KBM-7 (cell line): ENCODE measurements at regions not wholly inside any gene's neighbourhood (a gene's known extent, or its start where the extent isn't known, plus 50 kb on each side); places are given as distances from the start of the nearest gene placed in this dataset.

ENCODE experiments used
- DNase-seq: peaks from one replicate; pipeline ENCODE4 v3.0.0-alpha.2; 2015
- in situ Hi-C: fragments of 300-500 bp; cut with MboI; formaldehyde crosslinking; loops from 2 replicates; pipeline ENCODE4 v1.14.3; 2020; ENCODE audit warnings: low sequenced_read_pairs, low pct_unique_long_range_greater_than_20kb, mixed read lengths

DNA sequence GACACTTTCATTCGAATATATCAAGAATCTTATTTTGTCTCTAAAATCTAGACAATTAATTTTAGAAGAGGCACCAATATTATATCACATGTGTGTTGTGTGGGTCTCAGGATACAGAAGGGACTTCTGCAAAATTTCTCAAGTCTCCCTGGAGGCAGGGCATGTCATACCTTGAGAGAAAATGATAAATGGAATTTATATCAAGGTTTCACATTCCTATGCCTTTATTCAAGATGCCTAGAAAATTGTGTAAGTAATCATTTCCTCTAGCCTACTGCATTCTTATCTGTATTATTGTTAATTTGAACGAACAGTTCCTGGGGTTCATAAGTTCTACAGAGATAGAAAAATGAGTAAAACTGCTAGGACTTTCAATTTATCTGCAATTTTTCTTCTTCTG is 1247.9 kb downstream of the GRIK2 start:
- in situ Hi-C loops: no loop called here
- no peak for DNase-seq

DNA sequence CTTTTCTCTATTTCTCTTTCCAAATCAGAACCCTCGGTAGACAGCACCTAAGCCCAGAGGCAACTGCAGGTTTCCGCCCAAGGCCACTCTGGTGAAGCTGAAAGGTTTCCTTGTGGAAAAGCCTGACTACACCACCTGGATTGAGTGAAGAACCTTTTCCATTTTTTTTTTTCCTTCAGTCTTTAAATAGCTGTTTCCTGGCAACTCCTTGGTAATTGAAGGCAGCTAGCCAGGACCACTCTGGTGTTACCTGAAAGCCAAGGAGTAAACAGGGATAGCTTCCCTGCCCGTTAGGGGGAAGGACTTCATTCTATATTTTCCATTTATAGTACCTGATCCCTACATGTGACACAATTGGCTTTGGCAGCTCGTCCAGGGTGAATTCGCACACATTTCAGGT is 1238.4 kb downstream of the GRIK2 start:
- no peak for DNase-seq
- in situ Hi-C loops: no loop called here

DNA sequence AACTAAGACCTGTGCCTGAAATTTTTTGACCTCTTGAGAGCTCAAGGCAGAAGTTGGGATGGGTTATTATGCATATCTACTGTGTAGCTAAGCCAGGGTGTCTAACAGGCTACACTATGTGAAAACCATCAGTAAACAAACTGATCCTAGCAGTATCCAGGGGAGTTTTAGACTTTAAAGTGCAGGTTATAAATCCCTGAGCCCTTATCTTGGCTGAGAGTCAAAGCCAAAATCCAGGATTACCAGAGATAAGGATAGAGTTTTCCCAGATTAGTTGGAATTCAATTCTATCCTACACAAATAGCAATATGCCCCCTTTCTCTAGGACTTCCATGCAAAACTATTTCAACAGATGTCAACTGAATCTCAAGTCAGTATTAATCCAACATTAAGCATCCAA is 1229.7 kb downstream of the GRIK2 start:
- no peak for DNase-seq
- in situ Hi-C loops: no loop called here

DNA sequence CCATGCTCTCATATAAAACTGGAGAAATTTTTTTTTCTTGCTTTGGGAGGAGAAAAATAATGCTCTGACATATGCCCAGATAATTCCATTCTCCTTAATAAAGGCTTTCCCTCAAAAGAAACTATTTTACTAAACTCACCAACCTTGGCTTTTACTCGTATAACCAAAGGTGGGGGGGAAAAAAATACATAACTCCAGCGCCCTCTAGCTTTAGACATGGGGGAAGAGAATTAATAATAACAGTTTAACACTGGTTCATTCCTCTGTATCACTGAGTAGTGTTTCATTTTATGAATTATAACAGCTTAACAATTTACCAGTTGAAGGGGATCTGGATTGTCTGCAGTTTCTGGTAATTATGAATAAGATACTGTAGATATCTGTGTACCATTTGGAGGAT is 1226.1 kb downstream of the GRIK2 start:
- DNase-seq: peak; percentile 33
- in situ Hi-C loops: no loop called here

DNA sequence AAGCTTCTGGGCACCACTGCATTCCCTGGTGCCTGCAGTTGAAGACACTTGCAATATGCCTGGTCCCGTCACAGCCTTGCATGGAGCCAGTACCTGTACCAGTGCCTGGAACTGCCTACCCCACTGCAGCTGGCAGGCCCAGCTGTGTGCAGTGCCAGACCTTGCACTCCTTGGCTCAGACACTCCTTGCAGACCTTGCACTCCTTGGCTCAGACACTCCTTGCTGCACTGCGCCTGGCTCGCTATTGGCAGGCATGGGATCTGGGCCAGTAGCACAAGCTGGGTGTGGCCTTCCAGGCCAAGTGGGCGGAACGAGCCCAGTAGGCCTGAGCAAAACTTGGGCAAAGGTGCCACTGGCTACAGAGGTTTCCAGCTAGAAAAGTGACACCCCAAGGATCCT is 1189.1 kb downstream of the GRIK2 start:
- in situ Hi-C loops: no loop called here
- no peak for DNase-seq

DNA sequence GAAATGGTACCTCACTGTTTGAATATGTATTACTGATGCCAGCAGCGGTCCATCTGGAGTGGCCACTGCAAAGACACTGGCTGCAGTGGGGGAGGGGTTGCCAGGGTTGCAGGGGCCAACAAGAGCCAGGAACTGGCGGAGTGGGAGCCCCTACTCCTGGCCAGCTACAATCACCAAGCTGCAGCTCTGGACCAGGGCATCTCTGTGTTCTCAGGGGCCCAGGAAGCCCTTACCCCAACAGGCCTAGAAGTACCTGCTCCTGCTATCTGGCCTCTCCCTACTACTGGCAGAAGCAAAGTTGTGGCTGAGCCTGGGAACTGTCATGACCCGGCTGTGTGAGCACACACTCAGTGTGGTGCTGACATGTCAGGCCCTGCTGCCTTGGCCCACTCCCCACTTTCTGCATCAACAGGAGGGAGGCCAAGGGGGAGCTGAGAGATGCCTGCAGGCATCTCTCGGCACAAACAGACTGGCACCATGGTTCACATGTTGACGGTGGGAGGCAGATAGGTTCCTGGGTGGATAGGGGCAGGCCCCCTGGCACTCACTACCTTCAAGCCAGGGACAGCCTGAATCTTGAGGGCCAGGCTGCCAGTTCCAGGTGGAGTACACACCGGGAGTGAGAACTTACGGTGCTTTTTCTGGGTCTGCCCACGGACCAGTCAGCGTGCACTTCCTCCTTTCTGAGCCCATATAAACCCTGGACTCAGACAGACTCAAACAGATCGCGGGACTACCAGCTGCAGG is 1188.0 kb downstream of the GRIK2 start:
- in situ Hi-C loops: no loop called here
- DNase-seq: no peak

DNA sequence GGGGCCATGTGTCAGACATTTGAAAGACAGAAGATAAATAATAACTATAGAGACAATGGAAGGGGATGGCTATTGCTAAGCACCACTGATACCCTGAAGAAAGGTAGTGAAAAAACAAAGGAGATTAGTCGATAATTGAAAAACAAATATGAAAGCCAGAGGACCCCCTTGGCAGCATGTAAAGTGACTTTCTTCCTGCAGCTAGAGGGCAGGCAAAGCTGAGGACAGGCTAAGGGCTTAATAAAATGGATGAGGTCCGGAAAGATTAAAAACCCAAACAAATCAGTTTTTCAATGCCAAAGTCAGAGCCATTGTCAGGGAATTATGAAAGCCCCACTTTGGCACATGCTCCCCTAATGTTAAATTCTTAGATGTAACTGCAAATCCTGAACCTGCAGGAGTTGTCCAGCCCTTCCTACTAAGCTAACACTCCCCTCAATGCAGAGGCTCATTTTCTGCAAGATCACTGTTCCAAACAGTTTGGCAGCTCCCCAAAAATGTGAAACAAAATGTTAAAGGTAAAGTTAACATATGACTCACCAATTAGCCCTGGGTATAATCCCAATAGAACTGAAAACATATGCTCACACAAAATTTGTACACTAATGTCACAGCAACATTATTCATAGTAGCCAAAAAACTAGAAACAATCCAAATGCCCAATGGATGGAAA is 1177.9 kb downstream of the GRIK2 start:
- no peak for DNase-seq
- in situ Hi-C loops: no loop called here

DNA sequence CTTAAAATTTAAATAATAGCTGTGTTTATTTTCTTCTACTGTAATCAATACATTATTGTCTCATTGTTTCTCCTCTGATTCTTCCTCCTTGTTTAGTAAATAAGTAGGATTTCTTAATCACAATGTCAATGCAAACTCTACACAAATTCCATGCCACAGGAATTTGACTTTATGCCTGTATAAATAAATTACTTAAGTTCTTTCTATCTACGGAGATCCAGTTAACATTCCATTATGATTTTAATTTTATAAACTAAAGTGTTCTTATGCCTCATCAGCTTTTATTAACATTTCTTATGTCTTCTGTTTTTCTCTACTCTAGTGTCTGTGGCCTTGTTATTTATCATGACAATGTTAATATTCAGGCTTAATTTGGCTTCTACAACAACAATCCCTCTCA is 1169.2 kb downstream of the GRIK2 start:
- in situ Hi-C loops: no loop called here
- no peak for DNase-seq

DNA sequence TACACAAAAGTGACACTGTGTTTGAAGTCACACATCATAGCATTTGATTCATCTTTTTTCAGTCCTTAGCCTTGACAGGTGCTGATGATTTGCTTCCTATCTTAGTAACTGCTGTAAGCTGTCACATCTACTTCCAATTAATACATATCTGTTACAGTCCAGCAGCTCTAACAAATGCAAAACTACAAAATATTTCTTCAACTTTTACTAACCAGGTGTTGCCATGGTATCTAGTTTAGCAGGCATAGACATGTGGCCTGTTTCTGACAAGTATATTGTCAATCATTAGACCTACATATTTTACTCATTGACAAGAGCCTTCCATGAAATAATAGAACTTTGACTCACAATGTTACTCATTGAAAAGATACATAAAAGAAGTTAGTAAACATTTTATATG is 1159.7 kb downstream of the GRIK2 start:
- DNase-seq: no peak
- in situ Hi-C loops: no loop called here

DNA sequence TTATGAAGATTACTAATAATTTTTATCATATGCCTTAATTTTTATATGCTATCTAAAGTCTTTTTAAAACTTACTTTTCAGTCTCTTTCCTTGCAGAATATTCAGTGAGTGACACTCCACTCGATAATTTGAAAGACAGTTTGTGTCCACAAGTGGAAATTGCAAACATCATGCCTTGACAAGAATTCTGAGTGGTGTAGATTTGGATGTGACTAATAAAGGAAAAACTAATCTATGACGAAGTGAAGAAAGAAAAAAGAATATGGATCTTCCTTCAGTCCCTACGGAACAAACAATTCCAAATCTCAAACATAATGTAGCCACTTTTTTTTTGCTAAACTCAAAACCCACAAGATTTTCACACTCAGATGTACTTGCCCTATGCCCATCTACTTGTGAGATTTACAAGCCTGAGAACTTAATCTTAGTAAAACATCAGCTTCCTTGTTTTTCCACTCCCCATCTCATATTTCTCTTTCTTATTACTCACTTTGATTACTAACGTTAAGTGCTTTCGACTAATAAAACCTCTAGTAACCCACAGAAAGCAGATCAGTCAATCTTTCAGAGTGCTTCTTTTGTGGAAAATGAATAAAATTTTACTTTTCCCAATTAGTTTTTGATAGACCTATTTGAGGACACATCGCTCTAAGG is 1155.8 kb downstream of the GRIK2 start:
- DNase-seq: no peak
- in situ Hi-C loops: no loop called here

DNA sequence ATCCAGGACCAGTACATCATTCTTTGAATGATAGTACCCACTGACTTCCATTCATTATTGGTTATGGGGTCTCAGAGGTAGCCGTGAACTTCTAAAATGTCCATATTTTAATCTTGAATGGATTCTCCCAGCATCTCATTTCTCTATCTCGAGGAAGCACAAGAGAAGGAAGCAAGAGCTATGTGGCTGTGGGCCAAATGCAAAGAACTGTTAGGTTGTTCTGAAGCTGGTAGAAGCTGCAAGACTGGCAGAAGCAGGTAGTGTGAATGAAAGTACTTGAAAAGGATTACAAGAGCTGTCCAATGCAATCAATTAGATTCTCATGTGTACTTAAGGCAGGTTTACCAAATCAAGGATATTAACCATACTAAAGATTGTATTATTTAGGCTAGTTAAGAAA is 1131.8 kb downstream of the GRIK2 start:
- DNase-seq: no peak
- in situ Hi-C loops: no loop called here

DNA sequence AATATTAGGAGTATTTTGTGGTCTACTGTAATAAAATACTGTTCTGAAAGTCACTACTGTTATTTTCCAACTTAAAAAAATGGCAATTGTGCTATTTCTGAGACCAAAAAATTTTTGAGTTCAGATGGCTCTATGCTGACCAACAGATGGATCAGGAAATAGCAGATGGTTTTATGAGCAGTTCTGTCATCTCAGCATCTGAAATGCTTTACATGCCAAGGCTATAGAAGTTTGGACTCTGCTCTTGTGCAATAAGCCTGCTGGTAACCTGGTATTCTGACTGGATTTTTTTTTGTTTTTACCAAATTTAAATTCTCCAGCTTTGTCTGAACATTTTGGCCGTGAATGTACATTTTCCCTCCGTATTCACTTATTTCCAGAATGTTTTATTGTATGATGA is 1127.5 kb downstream of the GRIK2 start:
- in situ Hi-C loops: no loop called here
- DNase-seq: no peak

DNA sequence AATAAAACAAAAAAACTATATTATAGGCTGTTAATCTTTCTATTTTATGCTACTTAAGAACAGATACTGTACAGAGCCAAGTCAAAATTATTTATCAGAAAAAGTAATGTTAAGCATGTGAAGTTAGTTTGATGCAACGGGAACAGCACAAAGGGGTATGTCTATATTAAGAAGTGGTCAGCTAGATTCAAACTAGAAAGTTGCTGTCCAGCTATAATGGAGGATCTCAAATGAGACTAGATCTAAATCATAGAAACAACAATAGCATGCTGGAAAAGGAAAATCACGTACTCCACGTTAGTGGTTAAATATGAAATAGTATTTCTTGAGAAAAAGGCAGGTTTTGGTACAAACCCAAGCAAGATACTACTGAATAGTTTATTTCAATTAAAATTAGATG is 1124.0 kb downstream of the GRIK2 start:
- in situ Hi-C loops: no loop called here

DNA sequence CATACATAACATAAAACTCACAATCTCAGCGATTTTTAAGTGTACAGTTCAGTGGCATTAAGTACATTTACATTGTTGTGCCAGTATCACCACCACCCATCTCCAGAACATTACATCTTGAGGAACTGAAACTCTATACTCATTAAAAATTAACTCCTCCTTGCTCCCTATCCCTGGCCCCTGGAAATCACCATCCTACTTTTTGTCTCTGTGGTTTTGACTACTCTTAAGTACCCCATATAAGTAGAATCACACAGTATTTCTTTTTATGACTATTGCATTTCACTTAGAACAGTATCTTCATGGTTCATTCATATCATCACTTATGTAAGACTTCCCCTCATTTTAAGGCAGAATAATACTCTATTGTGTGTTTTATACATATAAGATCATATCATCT is 1108.1 kb downstream of the GRIK2 start:
- no peak for DNase-seq
- in situ Hi-C loops: no loop called here

More for the DNA sequence above, 1124.0 kb downstream of the GRIK2 start:
- DNase-seq: no peak

DNA sequence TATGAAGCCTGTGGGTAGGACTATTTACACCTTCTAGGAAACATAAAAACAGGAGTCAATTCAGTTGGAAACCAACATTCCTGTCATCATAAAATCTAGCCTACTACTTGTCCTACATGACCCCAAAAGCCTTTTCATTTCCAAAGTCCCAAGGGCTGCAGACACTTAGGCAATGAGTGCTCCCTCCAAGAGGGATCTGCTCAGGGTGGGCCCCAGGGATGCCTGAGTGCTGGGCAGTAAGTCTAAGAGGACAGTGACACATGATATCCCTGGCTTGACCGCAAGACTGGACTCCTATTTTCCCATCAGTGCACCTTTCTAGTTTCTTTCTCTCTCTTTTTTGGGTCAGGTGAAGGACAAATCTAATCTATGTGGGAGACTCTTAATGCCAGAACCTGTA is 1101.3 kb downstream of the GRIK2 start:
- in situ Hi-C loops: no loop called here
- DNase-seq: no peak

DNA sequence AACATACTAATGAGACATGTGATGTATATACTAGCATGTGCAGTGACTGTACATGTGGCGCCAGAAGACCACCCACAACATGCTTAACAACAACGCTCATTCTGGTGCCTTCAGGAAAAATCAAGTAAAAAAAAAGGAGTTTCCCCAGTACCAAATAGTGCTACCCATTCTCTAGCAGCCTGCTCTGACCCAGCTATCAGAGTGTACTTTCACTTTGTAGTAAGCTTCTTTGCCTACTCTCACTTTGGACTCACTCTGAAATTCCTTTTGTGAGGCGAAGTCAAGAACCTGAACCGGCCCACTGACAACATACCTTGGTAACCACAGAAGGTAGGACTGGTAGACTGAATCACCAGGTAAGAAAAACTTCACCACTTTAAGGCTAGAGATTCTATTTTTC is 1100.0 kb downstream of the GRIK2 start:
- in situ Hi-C loops: no loop called here
- DNase-seq: no peak

DNA sequence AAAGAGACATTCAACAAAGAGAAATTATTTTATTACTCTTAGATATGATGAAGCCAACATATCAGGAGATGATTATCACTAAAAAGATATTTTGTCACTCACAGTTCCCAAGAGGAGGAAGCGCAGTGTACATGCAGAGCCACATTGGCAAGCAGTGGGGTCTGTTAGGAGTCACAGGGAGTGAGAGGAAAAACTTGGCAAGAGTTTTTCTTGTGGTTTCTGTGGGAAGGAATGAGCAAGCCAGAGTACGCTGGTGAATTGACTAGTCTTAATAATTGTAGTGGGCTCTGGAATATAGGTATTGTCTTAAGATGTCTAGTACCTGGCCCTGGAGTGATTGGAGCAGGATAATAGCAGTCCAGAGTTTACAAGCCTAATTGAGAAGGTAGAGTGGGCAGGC is 1095.2 kb downstream of the GRIK2 start:
- DNase-seq: no peak
- in situ Hi-C loops: no loop called here

DNA sequence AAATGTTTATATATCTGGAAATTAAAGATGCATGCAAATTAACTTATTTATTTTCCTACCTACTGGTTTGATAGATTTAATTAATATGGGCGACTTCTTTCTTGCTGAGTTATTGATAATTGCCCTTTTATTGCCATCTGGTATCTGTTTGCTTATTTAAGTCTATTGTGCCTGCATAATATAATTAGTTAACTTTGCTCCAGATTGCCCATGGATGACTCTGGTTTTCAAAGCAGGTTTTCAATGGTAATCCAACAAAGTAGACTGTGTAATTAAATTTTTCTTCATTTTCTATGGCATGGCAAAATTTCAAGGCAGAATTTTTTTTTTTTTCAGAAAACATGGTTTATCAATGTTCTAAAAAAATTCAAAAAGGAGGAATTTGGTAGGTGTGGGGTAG is 1092.0 kb downstream of the GRIK2 start:
- in situ Hi-C loops: no loop called here
- DNase-seq: no peak

DNA sequence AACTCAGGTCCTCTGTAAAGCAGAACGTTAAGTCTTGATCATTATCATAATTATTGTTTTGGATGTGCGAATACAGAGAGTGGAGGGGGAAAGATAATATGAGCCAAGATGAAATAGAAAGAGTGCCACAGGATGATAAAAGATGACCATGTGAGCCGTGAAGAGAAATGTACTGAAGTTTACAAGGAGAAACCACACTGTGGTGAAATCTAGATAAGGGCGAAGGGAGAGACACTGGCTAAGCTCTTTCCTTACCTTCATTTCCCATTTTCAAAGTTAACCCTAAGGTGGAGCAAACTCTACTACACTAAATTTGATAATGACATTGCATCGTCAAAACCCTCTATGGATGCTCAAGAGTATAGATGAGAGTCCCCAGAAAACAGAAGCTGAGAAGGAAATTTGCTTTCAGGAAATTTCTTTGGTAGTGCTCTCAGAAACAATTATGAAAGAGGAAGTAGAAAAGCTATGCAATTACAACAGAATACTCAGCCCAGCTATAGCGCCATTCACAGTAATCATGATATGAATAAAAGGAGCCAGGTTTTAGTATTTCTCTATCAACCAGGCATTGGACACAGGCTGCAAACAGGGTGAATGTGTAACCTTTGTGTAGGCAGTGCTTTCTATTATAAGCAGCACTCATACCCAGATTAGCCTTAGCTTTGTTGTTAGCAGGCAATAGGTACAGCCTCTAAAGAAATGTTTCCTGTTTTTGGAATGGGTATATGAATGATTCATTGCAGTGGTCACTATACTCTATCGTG is 1080.7 kb downstream of the GRIK2 start:
- peak; percentile 63 for DNase-seq
- in situ Hi-C loops: no loop called here

DNA sequence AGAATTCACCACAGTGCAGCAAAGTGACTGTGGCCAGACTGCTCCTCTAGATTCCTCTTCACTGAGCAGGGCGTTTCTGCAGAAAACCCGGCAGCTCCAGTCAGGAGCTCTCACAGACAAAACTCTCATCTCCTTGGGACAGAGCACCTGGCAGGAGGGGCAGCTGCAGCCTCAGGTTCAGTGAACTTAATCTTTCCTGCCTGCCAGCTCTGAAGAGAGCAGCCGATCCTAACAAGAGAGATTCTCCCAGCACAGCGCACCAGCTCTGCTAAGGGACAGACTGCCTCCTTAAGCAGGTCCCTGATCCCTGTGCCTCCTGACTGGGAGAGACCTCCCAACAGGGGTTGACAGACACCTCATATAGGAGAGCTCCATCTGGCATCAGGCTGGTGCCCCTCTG is 1065.5 kb downstream of the GRIK2 start:
- in situ Hi-C loops: no loop called here

More for the DNA sequence above, 1065.5 kb downstream of the GRIK2 start:
- no peak for DNase-seq
